Natural killer cell (primary cell): ENCODE measurements at regions not wholly inside any gene's neighbourhood (a gene's known extent, or its start where the extent isn't known, plus 50 kb on each side); places are given as distances from the start of the nearest gene placed in this dataset.
"Not testable (repeated sequence)": the region's sequence is repeated elsewhere in the genome, so short reads cannot be mapped to it uniquely, and the experiment has no call there.

Experiments used
- ATAC-seq, 3 donors: fragments of 150-1000 bp in 2 of 3; fragments of 200-7000 bp in 1 of 3; cut with Tn5 transposase; 1 replicate in 1 of 3; 2 replicates in 2 of 3; pipeline ENCODE4 v1.10.0; 2021; ENCODE audit warnings: mild to moderate bottlenecking in 2 of 3, moderate library complexity in 2 of 3
- DNase-seq, 2 donors: peaks; one replicate each; pipeline versions ENCODE4 v3.0.0 to v3.0.0-alpha.2; 2013 to 2021; ENCODE audit warnings: mixed read lengths in 1 of 2
- H3K27ac ChIP-seq: one replicate; pipeline ENCODE4 v1.5.1; 2013; ENCODE audit warnings: mild to moderate bottlenecking, low read length
- H3K27me3 ChIP-seq: one replicate; pipeline ENCODE4 v1.6.1; 2013; ENCODE audit warnings: low read length; ENCODE audit not compliant: control insufficient read depth, insufficient read depth
- H3K36me3 ChIP-seq: one replicate; pipeline ENCODE4 v1.6.1; 2013; ENCODE audit warnings: low read length; ENCODE audit not compliant: control insufficient read depth, insufficient read depth
- H3K4me1 ChIP-seq: one replicate; pipeline ENCODE4 v1.6.1; 2013; ENCODE audit warnings: low read length; ENCODE audit not compliant: control insufficient read depth, insufficient read depth
- H3K4me3 ChIP-seq: one replicate; pipeline ENCODE4 v1.5.1; 2013; ENCODE audit warnings: low read length
- H3K9me3 ChIP-seq: one replicate; pipeline ENCODE4 v1.6.1; 2013; ENCODE audit warnings: low read length; ENCODE audit not compliant: control insufficient read depth, insufficient read depth
- H3K27ac Mint-ChIP-seq, 2 donors: one replicate each; pipeline ENCODE4 v1.8.0; 2022; ENCODE audit warnings: mild to moderate bottlenecking in 2 of 2, mixed read lengths in 2 of 2, moderate library complexity in 1 of 2
- H3K27me3 Mint-ChIP-seq, 2 donors: one replicate each; pipeline ENCODE4 v1.8.0; 2022; ENCODE audit warnings: low read depth in 2 of 2, mixed read lengths in 2 of 2
- H3K36me3 Mint-ChIP-seq: one replicate; pipeline ENCODE4 v1.8.0; 2022; ENCODE audit warnings: mixed read lengths
- H3K4me1 Mint-ChIP-seq, 2 donors: one replicate each; pipeline ENCODE4 v1.8.0; 2022; ENCODE audit warnings: mixed read lengths in 2 of 2
- H3K4me3 Mint-ChIP-seq: one replicate; pipeline ENCODE4 v1.8.0; 2022; ENCODE audit warnings: mild to moderate bottlenecking, moderate library complexity, mixed read lengths
- H3K9me3 Mint-ChIP-seq, 2 donors: one replicate each; pipeline ENCODE4 v1.8.0; 2022; ENCODE audit warnings: mixed read lengths in 2 of 2
- WGBS: methylation state at CpG from one replicate; pipeline ENCODE4 v1.1.7; 2013; ENCODE audit warnings: missing lambda C conversion rate; ENCODE audit not compliant: insufficient coverage; 5-methylcytosine and 5-hydroxymethylcytosine counted together
- intact Hi-C: fragments of 100-400 bp; cut with micrococcal nuclease; formaldehyde crosslinking; loops from one replicate; pipeline ENCODE4 v1.14.2; 2022

DNA sequence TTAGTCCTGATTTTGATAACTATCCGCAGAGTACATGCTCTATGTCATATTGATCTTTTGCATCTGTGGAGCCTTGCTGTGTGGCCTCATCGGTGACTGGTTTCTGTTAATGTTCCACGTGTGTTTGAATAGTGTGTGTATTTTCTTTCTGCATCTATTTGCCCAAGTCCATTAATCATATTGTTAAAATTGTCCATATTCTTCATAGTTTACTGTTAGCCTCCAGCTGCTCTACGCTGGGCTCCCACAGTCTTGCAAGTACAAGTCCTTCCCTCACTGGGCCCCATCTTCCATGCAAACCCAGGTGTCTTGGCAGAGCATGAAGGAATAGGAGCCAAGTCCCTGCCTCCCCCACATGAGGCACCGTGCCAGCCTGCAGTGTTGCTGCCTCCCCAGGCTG lies 145.4 kb upstream of the NBPF12 start:
- H3K4me1 Mint-ChIP-seq, H3K36me3 ChIP-seq, H3K4me1 ChIP-seq, H3K4me3 Mint-ChIP-seq, H3K27me3 Mint-ChIP-seq, H3K36me3 Mint-ChIP-seq, H3K9me3 Mint-ChIP-seq, H3K27ac Mint-ChIP-seq, H3K9me3 ChIP-seq, DNase-seq, H3K4me3 ChIP-seq, H3K27me3 ChIP-seq, H3K27ac ChIP-seq, intact Hi-C loops, ATAC-seq: not testable (repeated sequence)
- 86% methylated on average over 1 of the region's 5 CpGs for WGBS

GRCh38 chr1:146784212-146784940 lies 153.7 kb upstream of the NBPF12 start:
- H3K4me1 Mint-ChIP-seq, H3K36me3 ChIP-seq, intact Hi-C loops, ATAC-seq, H3K4me3 ChIP-seq, H3K27ac ChIP-seq, H3K9me3 Mint-ChIP-seq, H3K4me3 Mint-ChIP-seq, H3K9me3 ChIP-seq, H3K27me3 Mint-ChIP-seq, H3K36me3 Mint-ChIP-seq, DNase-seq, H3K4me1 ChIP-seq, H3K27ac Mint-ChIP-seq, H3K27me3 ChIP-seq: not testable (repeated sequence)
- WGBS = no CpG with 5 or more reads among the region's 3 CpGs

- H3K36me3 ChIP-seq, H3K36me3 Mint-ChIP-seq, ATAC-seq, H3K27me3 ChIP-seq, H3K4me1 Mint-ChIP-seq, H3K4me1 ChIP-seq, DNase-seq, H3K27ac ChIP-seq, H3K9me3 ChIP-seq, H3K27me3 Mint-ChIP-seq, H3K4me3 Mint-ChIP-seq, H3K27ac Mint-ChIP-seq, intact Hi-C loops, H3K9me3 Mint-ChIP-seq, H3K4me3 ChIP-seq: not testable (repeated sequence)
- WGBS = 78% methylated on average over 7 of the region's 7 CpGs
Observed at GRCh38 chr1:146781235-146781634, 156.9 kb upstream of the NBPF12 start.

GRCh38 chr1:146777826-146778602 lies 160.1 kb upstream of the NBPF12 start:
- H3K36me3 Mint-ChIP-seq, DNase-seq, H3K27ac ChIP-seq, H3K9me3 Mint-ChIP-seq, H3K4me1 Mint-ChIP-seq, H3K4me3 Mint-ChIP-seq, intact Hi-C loops, H3K4me3 ChIP-seq, H3K4me1 ChIP-seq, H3K27me3 ChIP-seq, H3K9me3 ChIP-seq, H3K36me3 ChIP-seq, H3K27ac Mint-ChIP-seq, H3K27me3 Mint-ChIP-seq, ATAC-seq: not testable (repeated sequence)
- WGBS = 80% methylated on average over 1 of the region's 13 CpGs

GRCh38 chr1:146774988-146775387 lies 163.1 kb upstream of the NBPF12 start:
- DNase-seq, ATAC-seq, intact Hi-C loops, H3K27me3 Mint-ChIP-seq, H3K36me3 ChIP-seq, H3K27ac Mint-ChIP-seq, H3K27me3 ChIP-seq, H3K4me3 Mint-ChIP-seq, H3K4me3 ChIP-seq, H3K4me1 Mint-ChIP-seq, H3K27ac ChIP-seq, H3K9me3 ChIP-seq, H3K4me1 ChIP-seq, H3K9me3 Mint-ChIP-seq, H3K36me3 Mint-ChIP-seq: not testable (repeated sequence)
- WGBS = no CpG with 5 or more reads among the region's 6 CpGs

DNA sequence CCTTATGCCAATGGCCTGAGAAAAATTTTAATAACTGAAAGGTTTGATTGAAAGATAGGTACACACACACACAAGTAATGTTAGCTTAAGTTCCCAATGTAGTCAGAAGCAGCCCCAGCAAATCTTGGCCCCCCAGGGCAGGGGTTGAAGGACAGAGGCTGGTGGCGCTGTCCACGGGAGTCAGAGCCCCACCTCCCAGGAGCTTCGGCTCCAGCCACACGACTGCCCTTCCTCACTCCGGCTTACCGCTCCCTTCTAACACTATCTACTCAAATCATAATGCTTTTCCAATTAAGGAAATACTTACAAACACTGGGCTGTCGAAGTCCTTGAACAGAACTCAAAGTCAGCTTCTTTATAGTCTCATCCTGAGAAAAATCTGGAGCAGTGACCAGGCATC lies 163.9 kb upstream of the NBPF12 start:
- whole genome bisulfite sequencing = 88% methylated on average over 5 of the region's 7 CpGs
- not testable (repeated sequence) for ATAC-seq

GRCh38 chr1:146771409-146771808 lies 166.7 kb upstream of the NBPF12 start:
- H3K36me3 Mint-ChIP-seq, intact Hi-C loops: not testable (repeated sequence)
- 95% methylated on average over 16 of the region's 16 CpGs for WGBS

More for the DNA sequence above, 163.9 kb upstream of the NBPF12 start:
- H3K27ac Mint-ChIP-seq, DNase-seq, H3K36me3 ChIP-seq, H3K4me1 Mint-ChIP-seq, H3K27me3 Mint-ChIP-seq, H3K9me3 Mint-ChIP-seq, H3K4me3 ChIP-seq, H3K4me3 Mint-ChIP-seq, H3K9me3 ChIP-seq, H3K4me1 ChIP-seq, H3K36me3 Mint-ChIP-seq, H3K27me3 ChIP-seq, H3K27ac ChIP-seq, intact Hi-C loops: not testable (repeated sequence)

DNA sequence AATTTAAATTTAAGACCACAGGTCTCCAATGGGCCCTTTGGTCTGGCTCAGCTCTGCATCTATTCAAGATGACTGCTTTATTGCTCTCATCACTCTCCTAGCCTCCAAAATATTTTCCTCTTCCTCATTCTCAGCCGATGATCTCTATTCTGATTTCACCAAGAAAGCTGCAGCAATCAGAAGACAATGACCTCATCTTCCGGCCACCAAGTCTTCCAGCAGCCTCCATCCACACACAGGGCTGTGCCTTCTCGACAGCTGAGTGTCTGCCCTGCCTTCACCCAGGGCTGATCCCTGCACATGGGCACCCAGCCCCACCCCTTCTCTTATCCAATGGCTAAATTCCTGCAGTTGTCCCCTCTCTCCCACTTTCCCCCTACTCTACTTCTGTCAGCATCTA lies 167.1 kb upstream of the NBPF12 start:
- H3K4me3 Mint-ChIP-seq, H3K4me1 ChIP-seq, H3K36me3 Mint-ChIP-seq, intact Hi-C loops, ATAC-seq, H3K9me3 ChIP-seq, H3K27ac Mint-ChIP-seq, H3K9me3 Mint-ChIP-seq, H3K27me3 ChIP-seq, H3K4me1 Mint-ChIP-seq, DNase-seq, H3K27ac ChIP-seq, H3K36me3 ChIP-seq, H3K4me3 ChIP-seq, H3K27me3 Mint-ChIP-seq: not testable (repeated sequence)
- WGBS = no CpG with 5 or more reads among the region's 3 CpGs

More at GRCh38 chr1:146771409-146771808, 166.7 kb upstream of the NBPF12 start:
- H3K36me3 ChIP-seq, H3K4me3 Mint-ChIP-seq, H3K27me3 ChIP-seq, H3K27ac Mint-ChIP-seq, ATAC-seq, H3K27ac ChIP-seq, DNase-seq, H3K9me3 Mint-ChIP-seq, H3K27me3 Mint-ChIP-seq, H3K4me1 ChIP-seq, H3K9me3 ChIP-seq, H3K4me1 Mint-ChIP-seq, H3K4me3 ChIP-seq: not testable (repeated sequence)
